Neuronal stem cell (in vitro differentiated cells): ENCODE measurements at regions not wholly inside any gene's neighbourhood (a gene's known extent, or its start where the extent isn't known, plus 50 kb on each side); places are given as distances from the start of the nearest gene placed in this dataset.
"Not testable (repeated sequence)": the region's sequence is repeated elsewhere in the genome, so short reads cannot be mapped to it uniquely, and the experiment has no call there.

Source experiments
- DNase-seq: peaks from one replicate; pipeline ENCODE4 v3.0.0-alpha.2; 2013; ENCODE audit warnings: low spot score
- H2AFZ ChIP-seq: one replicate; pipeline ENCODE4 v1.6.1; 2013; ENCODE audit warnings: mild to moderate bottlenecking, low read length, inconsistent platforms
- H2AK5ac ChIP-seq: 2 replicates; pipeline ENCODE4 v1.6.1; 2013; ENCODE audit warnings: low read depth, mild to moderate bottlenecking, inconsistent platforms, low read length, moderate library complexity, mixed read lengths
- H2BK120ac ChIP-seq: 2 replicates; pipeline ENCODE4 v1.6.1; 2013; ENCODE audit warnings: low read depth, mild to moderate bottlenecking, inconsistent platforms, low read length, moderate library complexity, mixed read lengths
- H2BK12ac ChIP-seq: one replicate; pipeline ENCODE4 v1.6.1; 2013; ENCODE audit warnings: low read length, inconsistent platforms
- H2BK15ac ChIP-seq: 2 replicates; pipeline ENCODE4 v1.6.1; 2013; ENCODE audit warnings: mild to moderate bottlenecking, low read length, inconsistent platforms, mixed read lengths
- H2BK5ac ChIP-seq: one replicate; pipeline ENCODE4 v1.6.1; 2013; ENCODE audit warnings: inconsistent platforms, mild to moderate bottlenecking, low read length, moderate library complexity
- H3K14ac ChIP-seq: one replicate; pipeline ENCODE4 v1.6.1; 2013; ENCODE audit warnings: low read length, inconsistent platforms
- H3K18ac ChIP-seq: 2 replicates; pipeline ENCODE4 v1.6.1; 2013; ENCODE audit warnings: low read length, inconsistent platforms
- H3K23ac ChIP-seq: 2 replicates; pipeline ENCODE4 v1.6.1; 2013; ENCODE audit warnings: low read depth, mild to moderate bottlenecking, mixed read lengths, low read length, inconsistent platforms; ENCODE audit not compliant: poor library complexity
- H3K27ac ChIP-seq: replicated peaks from 3 replicates; pipeline ENCODE4 v1.5.1; 2013; ENCODE audit warnings: low read length, inconsistent platforms
- H3K27me3 ChIP-seq, 3 experiments: 2 replicates each; pipeline ENCODE4 v1.6.1; 2013; ENCODE audit warnings: low read length in 3 of 3, mild to moderate bottlenecking in 2 of 3, inconsistent platforms in 1 of 3, low read depth in 1 of 3, mixed read lengths in 1 of 3, moderate library complexity in 1 of 3; ENCODE audit not compliant: control insufficient read depth in 3 of 3, insufficient read depth in 3 of 3
- H3K36me3 ChIP-seq, 2 donors: replicated peaks in 1 of 2; 2 replicates each; pipeline ENCODE4 v1.6.1; 2013; ENCODE audit warnings: low read length in 2 of 2; ENCODE audit not compliant: control insufficient read depth in 2 of 2, insufficient read depth in 2 of 2
- H3K4ac ChIP-seq: 2 replicates; pipeline ENCODE4 v1.6.1; 2013; ENCODE audit warnings: inconsistent platforms, mild to moderate bottlenecking, low read length, moderate library complexity
- H3K4me1 ChIP-seq, 2 donors: 1 replicate in 1 of 2; 2 replicates in 1 of 2; pipeline ENCODE4 v1.6.1; 2013; ENCODE audit warnings: low read length in 2 of 2, low read depth in 1 of 2; ENCODE audit not compliant: control insufficient read depth in 2 of 2, insufficient read depth in 1 of 2
- H3K4me2 ChIP-seq: one replicate; pipeline ENCODE4 v1.6.1; 2013; ENCODE audit warnings: mild to moderate bottlenecking, low read length, inconsistent platforms; ENCODE audit not compliant: insufficient read depth, poor library complexity, severe bottlenecking
- H3K4me3 ChIP-seq, 2 donors: 2 replicates each; pipeline ENCODE4 v1.5.1; 2013; ENCODE audit warnings: low read length in 2 of 2, mild to moderate bottlenecking in 2 of 2, inconsistent platforms in 1 of 2, moderate library complexity in 1 of 2
- H3K79me1 ChIP-seq: one replicate; pipeline ENCODE4 v1.6.1; 2013; ENCODE audit warnings: low read depth, mild to moderate bottlenecking, inconsistent platforms, low read length, moderate library complexity
- H3K9ac ChIP-seq: one replicate; pipeline ENCODE4 v1.6.1; 2013; ENCODE audit warnings: mild to moderate bottlenecking, low read depth, low read length, inconsistent platforms; ENCODE audit not compliant: poor library complexity
- H3K9me3 ChIP-seq, 2 donors: replicated peaks in 1 of 2; 2 replicates each; pipeline versions ENCODE3 to v1.6.1; 2013; ENCODE audit warnings: low read length in 2 of 2, mild to moderate bottlenecking in 2 of 2, inconsistent platforms in 1 of 2, low read depth in 1 of 2, mixed read lengths in 1 of 2, moderate library complexity in 1 of 2; ENCODE audit not compliant: control insufficient read depth in 2 of 2, insufficient read depth in 1 of 2
- H4K8ac ChIP-seq: one replicate; pipeline ENCODE4 v1.6.1; 2013; ENCODE audit warnings: low read depth, mild to moderate bottlenecking, inconsistent platforms, low read length, moderate library complexity
- H4K91ac ChIP-seq: one replicate; pipeline ENCODE4 v1.6.1; 2013; ENCODE audit warnings: low read length, low read depth, mild to moderate bottlenecking, inconsistent platforms; ENCODE audit not compliant: poor library complexity
- WGBS, 2 donors: extraction: QIAGEN DNeasy Blood & Tissue Kit; methylation state at CpG; one replicate each; pipeline ENCODE4 v1.1.7; 2013; ENCODE audit warnings: missing lambda C conversion rate in 2 of 2, mixed read lengths in 1 of 2; ENCODE audit not compliant: insufficient read length in 2 of 2, insufficient replicate concordance in 1 of 2; ENCODE audit errors: extremely low coverage in 2 of 2; 5-methylcytosine and 5-hydroxymethylcytosine counted together

GRCh38 chr2:16184341-16184890 lies 244.1 kb downstream of the MYCN start:
- no peak overlapping the region for H3K18ac ChIP-seq
- no peak overlapping the region for H3K4me2 ChIP-seq
- no peak overlapping the region for H3K14ac ChIP-seq
- no peak overlapping the region for H3K4me3 ChIP-seq
- no peaks in the 10 kb centered on the region for H3K27me3 ChIP-seq
- H2BK12ac ChIP-seq, result no peak overlapping the region
- H3K79me1 ChIP-seq, result no peaks in the 10 kb centered on the region
- no CpG with 5 or more reads among the region's 4 CpGs for WGBS, 2 donors
- H3K9ac ChIP-seq, result no peak overlapping the region
- no peak overlapping the region for H2AK5ac ChIP-seq
- H3K23ac ChIP-seq, result no peak overlapping the region
- no peak for DNase-seq
- no peak overlapping the region for H3K4ac ChIP-seq
- no peaks in the 10 kb centered on the region for H3K36me3 ChIP-seq
- H4K8ac ChIP-seq, result no peak overlapping the region
- no peak overlapping the region for H2BK120ac ChIP-seq
- H3K4me1 ChIP-seq, result peaks cover 22 to 47% of the 10 kb centered on the region in 2 donors
- no peak overlapping the region for H3K27ac ChIP-seq
- no peak overlapping the region for H2AFZ ChIP-seq
- H2BK15ac ChIP-seq, result no peak overlapping the region
- H4K91ac ChIP-seq, result no peak overlapping the region
- H2BK5ac ChIP-seq, result no peak overlapping the region
- H3K9me3 ChIP-seq, result no peaks in the 10 kb centered on the region

GRCh38 chr2:16183345-16183744 lies 243.0 kb downstream of the MYCN start:
- H3K9ac ChIP-seq, result no peak overlapping the region
- H4K91ac ChIP-seq, result no peak overlapping the region
- H3K4ac ChIP-seq, result no peak overlapping the region
- no peak overlapping the region for H3K4me2 ChIP-seq
- H2AK5ac ChIP-seq, result no peak overlapping the region
- peaks cover 20 to 39% of the 10 kb centered on the region in 2 donors for H3K4me1 ChIP-seq
- no peak overlapping the region for H2BK12ac ChIP-seq
- H2BK15ac ChIP-seq, result no peak overlapping the region
- no peak overlapping the region for H3K23ac ChIP-seq
- WGBS, 2 donors, result no CpG with 5 or more reads among the region's 3 CpGs
- no peak overlapping the region for H2BK5ac ChIP-seq
- no peaks in the 10 kb centered on the region for H3K79me1 ChIP-seq
- H4K8ac ChIP-seq, result no peak overlapping the region
- H3K18ac ChIP-seq, result no peak overlapping the region
- no peak overlapping the region for H3K27ac ChIP-seq
- no peak overlapping the region for H3K4me3 ChIP-seq
- no peaks in the 10 kb centered on the region for H3K9me3 ChIP-seq
- no peaks in the 10 kb centered on the region for H3K27me3 ChIP-seq
- DNase-seq, result no peak
- no peak overlapping the region for H2BK120ac ChIP-seq
- no peak overlapping the region for H2AFZ ChIP-seq
- H3K36me3 ChIP-seq, result no peaks in the 10 kb centered on the region
- no peak overlapping the region for H3K14ac ChIP-seq

GRCh38 chr2:16182841-16183240 lies 242.5 kb downstream of the MYCN start:
- H4K8ac ChIP-seq, result no peak overlapping the region
- H3K4ac ChIP-seq, result no peak overlapping the region
- no peak overlapping the region for H3K9ac ChIP-seq
- no peak overlapping the region for H3K23ac ChIP-seq
- no peak overlapping the region for H3K4me3 ChIP-seq
- H2BK15ac ChIP-seq, result no peak overlapping the region
- H3K4me1 ChIP-seq, result peaks cover 16 to 34% of the 10 kb centered on the region in 2 donors
- H2BK12ac ChIP-seq, result no peak overlapping the region
- no peak overlapping the region for H2BK5ac ChIP-seq
- no peaks in the 10 kb centered on the region for H3K79me1 ChIP-seq
- no peak for DNase-seq
- no peak overlapping the region for H3K27ac ChIP-seq
- H4K91ac ChIP-seq, result no peak overlapping the region
- H2AFZ ChIP-seq, result no peak overlapping the region
- no peaks in the 10 kb centered on the region for H3K36me3 ChIP-seq
- H3K4me2 ChIP-seq, result no peak overlapping the region
- H3K18ac ChIP-seq, result no peak overlapping the region
- H2AK5ac ChIP-seq, result no peak overlapping the region
- no peaks in the 10 kb centered on the region for H3K27me3 ChIP-seq
- no peak overlapping the region for H3K14ac ChIP-seq
- no peaks in the 10 kb centered on the region for H3K9me3 ChIP-seq
- no peak overlapping the region for H2BK120ac ChIP-seq

- H3K9ac ChIP-seq, H2BK120ac ChIP-seq, H2BK15ac ChIP-seq, H4K8ac ChIP-seq, H2AK5ac ChIP-seq, H3K18ac ChIP-seq, DNase-seq, H3K27ac ChIP-seq, H3K36me3 ChIP-seq, H3K4me2 ChIP-seq, H3K27me3 ChIP-seq, H2AFZ ChIP-seq, H2BK12ac ChIP-seq, H2BK5ac ChIP-seq, H3K14ac ChIP-seq, H3K9me3 ChIP-seq, H4K91ac ChIP-seq, H3K4ac ChIP-seq, H3K23ac ChIP-seq, H3K4me3 ChIP-seq, H3K79me1 ChIP-seq: not testable (repeated sequence)
- H3K4me1 ChIP-seq, result peaks cover 16 to 33% of the 10 kb centered on the region in 2 donors
- no CpG with 5 or more reads among the region's 2 CpGs for WGBS, 2 donors
Observed at GRCh38 chr2:16182311-16182815, 242.0 kb downstream of the MYCN start.
